PFSK-1 (cell line): ENCODE measurements at regions not wholly inside any gene's neighbourhood (a gene's known extent, or its start where the extent isn't known, plus 50 kb on each side); places are given as distances from the start of the nearest gene placed in this dataset.

Experiments used
- FOXP2 ChIP-seq: optimal IDR thresholded peaks from 2 replicates; pipeline ENCODE3; 2011; ENCODE audit warnings: borderline replicate concordance, control low read depth, inconsistent platforms; ENCODE audit not compliant: insufficient read depth; ENCODE audit errors: extremely low read length, extremely low read depth
- POLR2AphosphoS5 ChIP-seq: IDR thresholded peaks from 2 replicates; pipeline ENCODE4 v1.6.1; 2012; ENCODE audit warnings: low read depth, mild to moderate bottlenecking, control low read depth, low read length, moderate library complexity
- TAF1 ChIP-seq: IDR thresholded peaks from 2 replicates; pipeline ENCODE4 v1.6.1; 2012; ENCODE audit warnings: low read length, control low read depth, borderline replicate concordance; ENCODE audit not compliant: insufficient read depth
- TF ChIP-seq, protein P1 (sequence below), 2 experiments: IDR thresholded peaks; 2 replicates each; pipeline versions ENCODE4 v1.6.1 to v1.8.0; 2011 to 2012; ENCODE audit warnings: low read depth in 2 of 2, low read length in 2 of 2, control low read depth in 1 of 2, inconsistent platforms in 1 of 2, mild to moderate bottlenecking in 1 of 2, moderate library complexity in 1 of 2; ENCODE audit not compliant: insufficient read depth in 1 of 2

DNA sequence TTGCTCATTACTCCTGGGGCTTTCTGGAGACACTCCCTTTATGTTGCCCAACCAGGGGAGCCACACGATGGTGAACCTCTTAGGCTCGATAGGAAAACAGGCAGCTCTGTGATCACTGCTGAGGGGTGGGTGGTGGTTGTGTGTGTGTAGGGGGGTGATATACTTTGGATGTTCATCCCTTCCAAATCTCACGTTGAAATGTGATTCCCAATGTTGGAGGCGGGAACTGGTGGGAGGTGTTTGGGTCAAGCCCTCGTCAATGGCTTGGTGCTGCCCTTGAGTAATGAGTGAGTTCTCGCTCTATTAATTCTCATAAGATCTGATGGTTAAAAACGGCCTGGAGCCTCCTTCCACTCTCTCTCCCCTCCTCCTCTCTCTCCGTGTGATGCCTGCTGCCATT lies 204.0 kb upstream of the B3GAT1 start:
- no peak for TF ChIP-seq TAF1
- no peak for TF ChIP-seq POLR2AphosphoS5
- TF ChIP-seq, protein P1, sequence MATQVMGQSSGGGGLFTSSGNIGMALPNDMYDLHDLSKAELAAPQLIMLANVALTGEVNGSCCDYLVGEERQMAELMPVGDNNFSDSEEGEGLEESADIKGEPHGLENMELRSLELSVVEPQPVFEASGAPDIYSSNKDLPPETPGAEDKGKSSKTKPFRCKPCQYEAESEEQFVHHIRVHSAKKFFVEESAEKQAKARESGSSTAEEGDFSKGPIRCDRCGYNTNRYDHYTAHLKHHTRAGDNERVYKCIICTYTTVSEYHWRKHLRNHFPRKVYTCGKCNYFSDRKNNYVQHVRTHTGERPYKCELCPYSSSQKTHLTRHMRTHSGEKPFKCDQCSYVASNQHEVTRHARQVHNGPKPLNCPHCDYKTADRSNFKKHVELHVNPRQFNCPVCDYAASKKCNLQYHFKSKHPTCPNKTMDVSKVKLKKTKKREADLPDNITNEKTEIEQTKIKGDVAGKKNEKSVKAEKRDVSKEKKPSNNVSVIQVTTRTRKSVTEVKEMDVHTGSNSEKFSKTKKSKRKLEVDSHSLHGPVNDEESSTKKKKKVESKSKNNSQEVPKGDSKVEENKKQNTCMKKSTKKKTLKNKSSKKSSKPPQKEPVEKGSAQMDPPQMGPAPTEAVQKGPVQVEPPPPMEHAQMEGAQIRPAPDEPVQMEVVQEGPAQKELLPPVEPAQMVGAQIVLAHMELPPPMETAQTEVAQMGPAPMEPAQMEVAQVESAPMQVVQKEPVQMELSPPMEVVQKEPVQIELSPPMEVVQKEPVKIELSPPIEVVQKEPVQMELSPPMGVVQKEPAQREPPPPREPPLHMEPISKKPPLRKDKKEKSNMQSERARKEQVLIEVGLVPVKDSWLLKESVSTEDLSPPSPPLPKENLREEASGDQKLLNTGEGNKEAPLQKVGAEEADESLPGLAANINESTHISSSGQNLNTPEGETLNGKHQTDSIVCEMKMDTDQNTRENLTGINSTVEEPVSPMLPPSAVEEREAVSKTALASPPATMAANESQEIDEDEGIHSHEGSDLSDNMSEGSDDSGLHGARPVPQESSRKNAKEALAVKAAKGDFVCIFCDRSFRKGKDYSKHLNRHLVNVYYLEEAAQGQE (IDR thresholded peaks at IDR 0.05; ENCODE audit: insufficient read depth in 1 of 2, low read depth in 2 of 2, low read length in 2 of 2) = no peak
- TF ChIP-seq FOXP2 = no peak
